ENCODE measurements at regions not wholly inside any gene's neighbourhood (a gene's known extent, or its start where the extent isn't known, plus 50 kb on each side); places are given as distances from the start of the nearest gene placed in this dataset.

- DNase-seq = no peak
These were observed 477.4 kb downstream of the RSL24D1 start for GRCh38 chr15:54719325-54719724.

- no peak for DNase-seq
These were observed 488.7 kb downstream of the RSL24D1 start for GRCh38 chr15:54707805-54708752.

- DNase-seq = no peak
These were observed 509.1 kb downstream of the RSL24D1 start for GRCh38 chr15:54687628-54688027.
